HG03469 (cell line): ENCODE measurements at regions not wholly inside any gene's neighbourhood (a gene's known extent, or its start where the extent isn't known, plus 50 kb on each side); places are given as distances from the start of the nearest gene placed in this dataset.
"Not testable (repeated sequence)": the region's sequence is repeated elsewhere in the genome, so short reads cannot be mapped to it uniquely, and the experiment has no call there.

Experiments
- ATAC-seq: cut with Tn5 transposase; IDR thresholded peaks from one replicate; pipeline ENCODE4 v1.9.1; 2021; ENCODE audit warnings: mild to moderate bottlenecking, moderate library complexity, moderate number of reproducible peaks; ENCODE audit not compliant: unreplicated experiment

DNA sequence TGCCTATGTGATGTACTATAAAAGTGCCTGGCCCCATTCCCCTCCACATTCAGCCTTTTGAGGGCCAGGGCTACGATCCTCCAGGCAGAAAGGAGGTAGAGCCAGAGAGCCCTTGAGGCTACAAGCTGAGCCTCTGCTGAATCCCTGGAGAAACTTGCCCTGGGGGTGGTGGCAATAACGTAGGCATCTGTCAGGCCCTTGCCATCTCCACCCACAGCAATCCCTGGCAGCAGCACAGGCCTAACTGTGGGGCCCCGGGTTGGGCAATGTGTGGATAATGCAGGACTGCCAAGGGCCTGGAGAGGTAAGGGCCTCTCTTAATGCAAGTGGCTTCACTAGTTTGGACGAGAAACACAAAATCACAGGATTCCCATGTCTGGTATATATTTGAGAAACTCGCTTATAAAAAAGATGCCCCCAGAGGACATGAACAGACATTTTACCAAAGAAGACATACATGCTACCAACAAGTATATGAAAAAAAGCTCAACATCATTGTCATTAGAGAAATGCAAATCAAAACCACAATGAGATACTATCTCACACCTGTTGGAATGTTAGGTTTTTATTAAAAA is 99.0 kb downstream of the QRSL1 start:
- no peak for ATAC-seq

DNA sequence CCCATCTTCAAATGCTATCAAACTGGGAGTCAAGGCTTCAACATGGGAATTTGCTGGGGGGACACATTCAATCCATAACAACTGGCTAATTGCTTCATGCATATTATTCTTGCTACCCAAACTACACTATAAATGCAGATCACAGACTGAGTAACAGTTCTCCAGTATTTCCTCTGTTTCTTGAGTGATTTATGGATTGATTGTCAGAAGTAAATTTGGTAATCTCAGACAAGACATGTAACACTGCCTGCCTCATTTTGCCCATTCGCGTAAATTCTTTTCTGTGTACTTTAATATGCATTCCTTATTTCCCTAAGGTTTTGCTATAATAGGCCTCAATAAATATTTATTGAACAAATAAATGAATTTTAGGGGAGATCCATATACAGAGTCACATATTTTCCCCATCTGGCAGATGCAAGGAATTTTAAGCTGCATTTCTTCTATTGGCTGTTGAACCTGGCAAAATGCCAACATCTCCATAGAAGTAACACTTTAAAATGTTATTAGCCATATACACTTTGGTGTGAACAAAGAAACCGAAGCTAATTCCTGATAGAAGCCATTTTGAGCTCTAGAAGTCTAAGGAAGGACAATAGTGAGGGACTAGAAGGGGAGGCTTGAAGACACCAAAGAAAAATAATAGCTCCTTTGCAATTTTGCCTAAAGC is 98.2 kb downstream of the QRSL1 start:
- ATAC-seq, result no peak

DNA sequence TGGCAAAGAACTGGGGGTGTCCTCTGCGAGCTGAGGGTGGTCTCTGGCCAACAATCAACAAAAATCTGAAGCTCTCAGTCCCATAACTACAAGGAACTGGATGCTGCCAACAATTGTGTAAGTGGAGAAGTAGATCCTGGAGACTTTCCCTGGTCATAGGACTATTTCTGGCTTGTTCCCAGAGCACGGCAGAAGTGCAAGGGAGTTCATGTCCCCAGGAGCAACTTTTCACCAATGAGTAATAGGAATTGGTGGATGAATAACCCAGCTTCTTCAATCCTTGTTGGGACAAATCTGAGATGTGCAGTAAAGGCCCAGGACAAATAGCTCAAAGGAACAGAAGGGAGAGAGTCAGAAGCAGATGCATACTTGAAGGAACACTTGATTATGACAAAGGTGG is 95.5 kb downstream of the QRSL1 start:
- no peak for ATAC-seq

DNA sequence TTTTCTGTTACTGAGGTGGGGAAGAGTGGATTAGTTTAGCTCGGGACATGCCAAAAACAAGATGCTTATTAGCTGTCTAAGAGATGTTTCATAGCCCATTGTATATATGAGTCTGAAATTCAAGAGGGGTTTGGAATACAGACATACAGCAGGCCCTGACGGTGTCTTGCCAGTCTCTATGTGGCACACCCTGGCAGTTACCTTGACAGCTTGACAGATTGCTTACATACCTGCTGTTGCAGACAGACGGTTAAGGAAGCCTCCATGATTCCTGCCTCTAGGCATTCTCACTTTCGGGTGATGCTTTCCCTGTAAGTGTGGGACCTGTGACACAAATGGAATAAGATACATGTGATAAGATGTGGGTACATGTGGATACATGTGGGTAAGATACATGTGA is 95.0 kb downstream of the QRSL1 start:
- no peak for ATAC-seq

DNA sequence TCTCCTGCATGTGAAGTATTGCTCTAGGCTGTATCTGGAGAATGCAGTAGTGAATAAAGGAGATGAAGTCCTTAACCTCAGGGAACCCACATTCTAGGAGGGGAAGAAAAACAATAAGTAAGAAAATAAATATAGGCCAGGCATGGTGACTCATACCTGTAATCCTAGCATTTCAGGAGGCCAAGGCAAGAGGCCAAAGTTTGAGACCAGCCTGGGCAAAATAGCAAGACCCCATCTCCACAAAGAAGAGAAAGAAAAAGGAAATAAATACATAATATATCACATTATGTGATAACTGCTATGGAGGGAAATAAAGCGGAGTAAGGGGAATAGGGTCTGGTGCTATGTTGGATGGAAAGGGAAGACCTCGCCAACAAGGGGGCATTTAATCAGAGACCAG is 94.0 kb downstream of the QRSL1 start:
- not testable (repeated sequence) for ATAC-seq

DNA sequence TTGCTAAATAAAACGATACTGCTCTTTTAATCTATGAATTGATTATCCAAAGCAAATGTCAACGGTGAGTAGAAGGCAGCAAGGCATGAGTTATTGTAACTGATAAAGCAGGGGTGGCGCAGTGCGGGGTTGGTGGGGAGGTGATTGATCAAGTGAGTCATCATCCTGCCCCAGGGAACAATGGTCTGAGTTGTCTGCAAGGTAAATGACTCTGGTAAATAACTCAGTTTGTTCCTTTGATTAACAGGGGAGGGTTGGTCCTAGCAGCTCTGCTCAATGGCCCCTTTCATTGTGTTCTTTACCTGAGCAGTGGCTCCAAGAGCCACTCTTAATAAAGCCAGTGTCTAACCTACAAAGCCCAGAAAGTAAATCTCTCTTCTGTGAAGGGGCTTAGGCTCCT is 91.8 kb downstream of the QRSL1 start:
- not testable (repeated sequence) for ATAC-seq
